ENCODE measurements at regions not wholly inside any gene's neighbourhood (a gene's known extent, or its start where the extent isn't known, plus 50 kb on each side); places are given as distances from the start of the nearest gene placed in this dataset.
"Not testable (repeated sequence)": the region's sequence is repeated elsewhere in the genome, so short reads cannot be mapped to it uniquely, and the experiment has no call there.

DNA sequence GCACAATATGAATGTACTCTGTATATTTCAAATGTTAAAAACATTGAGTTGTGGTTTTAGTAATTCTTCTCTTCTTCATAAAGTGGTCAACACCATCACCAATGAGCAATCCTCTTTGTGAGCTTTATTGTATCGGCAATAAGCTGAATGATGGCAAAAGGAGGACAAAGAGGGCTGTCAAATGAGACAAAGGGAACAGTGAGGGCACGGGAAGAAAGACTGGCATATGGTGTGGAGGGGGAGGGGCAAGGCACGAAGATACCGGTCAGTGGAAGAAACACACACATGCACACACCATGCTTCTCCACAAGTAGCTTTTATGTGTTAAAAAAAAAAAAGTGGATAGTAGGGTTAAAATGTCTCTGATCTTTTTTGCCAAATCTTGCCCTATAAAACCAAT lies 506.8 kb upstream of the CITED2 start:
- no peak for DNase-seq

DNA sequence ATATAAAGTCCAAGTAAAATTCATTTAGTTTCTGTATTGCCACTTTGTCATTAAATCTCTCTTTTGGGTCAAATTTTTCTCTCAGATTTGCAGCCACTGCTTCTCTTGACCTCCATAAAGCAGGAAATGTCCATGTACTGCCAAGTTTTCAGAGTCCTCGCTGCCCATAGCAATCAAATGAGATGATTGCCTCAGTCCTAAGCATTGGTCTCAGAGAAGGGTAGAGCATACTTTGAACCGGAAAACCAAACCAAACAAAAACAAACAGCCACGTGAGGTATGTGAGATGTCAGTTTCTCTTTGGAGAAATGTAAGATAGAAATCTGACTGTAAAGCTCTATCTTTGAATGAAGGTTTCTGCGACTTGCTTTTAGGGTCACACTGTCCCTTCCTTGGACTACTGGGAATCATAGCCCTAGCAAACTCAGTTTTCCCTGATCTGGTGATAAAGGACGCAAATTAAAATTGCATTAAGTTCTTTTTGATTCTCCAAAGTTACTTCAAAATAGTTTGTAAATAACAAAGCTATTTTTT lies 505.4 kb upstream of the CITED2 start:
- no peak for DNase-seq

DNA sequence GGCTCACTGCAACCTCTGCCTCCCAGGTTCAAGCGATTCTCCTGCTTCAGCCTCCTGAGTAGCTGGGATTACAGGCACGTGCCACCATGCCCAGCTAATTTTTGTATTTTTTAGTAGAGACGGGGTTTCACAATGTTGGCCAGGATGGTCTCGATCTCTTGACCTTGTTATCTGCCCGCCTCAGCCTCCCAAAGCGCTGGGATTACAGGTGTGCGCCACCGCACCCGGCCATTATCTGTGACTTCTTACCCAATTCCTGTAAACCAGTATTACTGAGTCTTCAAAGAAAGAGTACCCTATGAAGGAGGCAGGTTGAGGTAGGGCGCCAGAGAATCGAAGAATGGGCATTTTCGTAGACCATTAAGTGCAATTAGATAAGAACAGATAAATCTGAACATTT lies 504.8 kb upstream of the CITED2 start:
- not testable (repeated sequence) for DNase-seq

DNA sequence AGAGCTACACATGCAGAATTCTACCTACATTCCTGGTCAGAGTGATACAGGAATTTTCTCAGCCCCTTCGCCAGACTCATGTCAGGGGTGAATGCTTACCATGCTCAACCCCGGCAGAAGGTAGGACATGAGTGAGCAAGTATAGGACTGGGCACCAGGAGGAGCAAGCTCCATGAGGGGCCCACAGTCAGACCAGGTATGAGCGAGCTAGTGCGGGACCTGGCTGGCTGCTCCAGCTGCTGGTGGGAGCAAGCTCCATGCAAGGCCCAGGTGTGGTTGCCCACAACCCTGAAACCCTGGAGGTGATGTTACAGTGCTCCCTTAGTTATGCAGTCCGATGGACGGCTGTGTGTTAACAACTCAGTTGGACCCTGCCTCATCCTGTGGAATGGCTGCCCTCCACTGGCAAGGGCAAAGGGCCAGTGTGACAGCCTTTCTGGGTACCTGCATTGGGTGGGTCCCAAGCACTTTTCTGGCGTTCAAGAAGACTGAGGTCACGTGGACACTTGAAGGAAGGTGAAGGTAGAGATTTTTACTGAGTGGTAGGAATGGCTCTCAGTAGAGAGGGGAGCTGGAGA lies 503.5 kb upstream of the CITED2 start:
- DNase-seq, result no peak

DNA sequence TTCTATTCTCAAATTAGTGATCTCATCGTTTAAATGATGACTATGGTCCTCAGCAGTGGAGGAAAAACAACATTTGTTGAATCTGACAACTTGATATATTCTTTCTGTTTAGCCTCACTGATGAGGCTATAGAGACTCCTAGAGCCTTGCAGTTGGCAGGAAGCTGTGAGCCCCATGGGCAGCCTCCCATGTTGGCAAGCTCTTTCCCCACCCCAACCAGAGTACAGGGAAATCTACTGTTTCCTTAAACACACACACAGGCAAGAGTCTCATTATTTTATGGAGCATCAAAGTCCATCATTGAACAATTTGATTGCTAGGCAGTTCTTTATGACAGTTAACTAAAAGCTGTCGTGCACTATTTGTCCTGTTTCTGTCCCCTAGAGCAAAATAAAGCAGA lies 498.2 kb upstream of the CITED2 start:
- no peak for DNase-seq

DNA sequence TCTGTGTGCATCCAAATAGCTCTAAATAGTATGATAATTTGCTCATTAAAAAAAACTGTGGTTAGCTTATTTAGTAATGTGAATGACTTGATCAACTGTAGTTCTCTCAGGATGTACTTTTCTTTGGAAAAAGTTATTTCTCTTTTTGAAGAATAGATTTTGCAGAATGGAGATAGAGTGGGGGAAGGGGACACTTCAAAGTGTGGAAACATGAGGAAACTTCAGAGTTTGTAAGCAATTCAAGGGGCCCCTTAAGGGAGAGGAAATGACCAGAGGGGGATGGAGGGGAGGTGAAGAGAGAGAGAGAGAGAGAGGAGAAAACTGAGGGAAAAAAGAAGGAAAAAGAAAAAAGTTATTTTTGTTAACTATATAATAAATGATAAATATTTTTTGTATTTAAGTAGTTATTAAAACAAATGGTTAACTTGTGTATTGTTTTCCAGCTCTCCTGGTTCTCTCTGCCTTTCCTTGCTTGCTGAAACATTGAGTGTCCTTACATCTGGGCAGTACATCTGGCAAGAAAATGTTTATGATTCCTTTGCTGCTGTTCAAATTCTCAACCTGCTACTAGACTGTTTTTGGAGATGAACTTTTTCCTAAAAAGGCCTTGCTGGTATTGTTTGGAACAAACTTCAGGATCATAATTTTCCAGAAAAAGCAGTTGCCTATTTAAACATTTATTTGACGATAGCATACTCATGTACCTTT lies 497.5 kb upstream of the CITED2 start:
- DNase-seq, result no peak

DNA sequence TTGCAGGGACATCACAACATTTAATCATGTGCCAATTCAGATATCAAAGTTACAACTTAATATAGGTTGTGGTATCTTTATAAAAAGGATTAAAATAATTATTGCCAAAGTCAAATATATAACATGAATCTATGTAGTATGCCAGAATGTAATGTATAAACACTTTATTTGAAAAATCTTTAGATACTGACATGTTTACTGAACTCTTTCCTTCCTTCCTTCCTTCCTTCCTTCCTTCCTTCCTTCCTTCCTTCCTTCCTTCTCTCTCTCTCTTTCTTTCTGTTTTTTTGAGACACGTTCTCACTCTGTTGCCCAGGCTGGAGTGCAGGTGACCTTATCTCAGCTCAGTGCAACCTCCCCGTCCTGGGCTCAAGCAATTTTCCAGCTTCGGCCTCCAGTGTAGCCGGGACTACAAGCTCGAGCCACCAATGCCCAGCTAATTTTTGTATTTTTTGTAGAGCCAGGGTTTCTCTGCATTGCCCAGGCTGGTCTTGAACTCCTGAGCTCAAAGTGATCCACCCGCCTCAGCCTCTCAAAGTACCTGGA lies 496.8 kb upstream of the CITED2 start:
- DNase-seq, result no peak

DNA sequence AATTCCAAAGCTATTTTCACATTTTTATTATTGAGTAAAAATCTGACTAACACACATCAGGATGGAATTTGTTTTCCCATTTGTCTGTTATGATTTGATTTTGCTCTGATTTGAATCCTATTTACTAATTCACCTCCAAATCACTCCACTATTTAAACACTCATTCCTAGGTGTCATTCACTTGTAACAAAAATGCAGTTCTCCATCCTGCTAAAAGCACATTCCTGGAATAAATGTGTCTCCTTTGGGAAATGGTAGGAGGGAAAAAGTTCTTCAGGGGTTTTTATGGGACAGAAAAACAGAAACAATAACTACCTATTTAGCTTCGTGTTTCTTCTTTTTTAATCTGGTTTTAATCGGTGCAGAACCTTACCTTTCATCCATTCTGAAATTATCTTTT lies 494.1 kb upstream of the CITED2 start:
- no peak for DNase-seq

DNA sequence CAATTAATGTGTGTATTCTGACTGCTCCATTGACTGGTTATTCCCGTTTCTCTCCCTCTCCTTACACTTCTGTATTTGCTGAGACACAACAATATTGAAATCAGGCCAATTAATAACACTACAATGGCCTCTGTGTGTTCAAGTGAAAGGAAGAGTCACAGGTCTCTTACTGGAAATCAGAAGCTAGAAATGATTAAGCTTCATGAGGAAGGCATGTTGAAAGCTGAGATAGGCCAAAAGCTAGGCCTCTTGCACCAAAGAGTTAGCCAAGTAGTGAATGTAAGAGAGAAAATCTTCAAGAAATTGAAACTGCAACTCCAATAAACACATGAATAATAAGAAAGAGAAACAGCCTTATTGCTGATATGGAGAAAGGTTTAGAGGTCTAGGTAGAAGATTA lies 489.5 kb upstream of the CITED2 start:
- no peak for DNase-seq

DNA sequence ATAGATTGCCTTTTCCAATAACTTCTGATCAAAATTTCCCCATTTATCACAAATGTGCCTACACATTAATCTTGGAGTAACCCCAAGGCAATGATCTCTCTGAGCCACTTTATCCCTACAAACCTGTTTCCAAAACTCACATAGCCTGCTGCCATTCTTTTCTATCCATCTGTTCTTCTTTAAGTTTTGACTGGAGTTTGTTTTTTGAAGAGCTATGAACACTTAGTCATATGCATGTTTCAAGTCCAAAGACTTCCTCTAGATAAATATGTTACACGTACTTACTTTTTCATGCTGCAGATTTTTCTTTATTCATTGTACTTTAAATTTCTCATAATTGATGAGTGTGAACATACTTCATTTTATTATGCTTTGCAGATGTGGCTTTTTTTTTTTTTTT lies 488.9 kb upstream of the CITED2 start:
- DNase-seq, result no peak

DNA sequence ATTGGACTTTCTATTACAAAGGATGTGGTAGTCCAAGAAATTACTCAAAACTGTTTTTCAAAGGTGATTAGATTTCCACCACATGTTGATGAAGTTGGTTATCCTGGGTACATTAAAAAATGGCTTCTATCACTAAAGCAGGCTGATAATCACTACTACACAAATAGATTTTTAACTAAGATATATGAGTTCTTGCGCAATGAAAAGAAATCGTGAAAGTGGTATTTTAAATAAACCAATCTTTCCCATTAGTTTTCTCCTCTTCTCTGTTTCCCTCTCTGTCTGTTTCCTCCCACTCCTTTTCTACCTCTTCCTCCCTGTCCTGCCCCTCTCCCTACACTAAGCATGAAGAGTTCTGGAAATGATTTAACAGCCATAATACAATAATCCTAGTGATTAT lies 487.9 kb upstream of the CITED2 start:
- no peak for DNase-seq

DNA sequence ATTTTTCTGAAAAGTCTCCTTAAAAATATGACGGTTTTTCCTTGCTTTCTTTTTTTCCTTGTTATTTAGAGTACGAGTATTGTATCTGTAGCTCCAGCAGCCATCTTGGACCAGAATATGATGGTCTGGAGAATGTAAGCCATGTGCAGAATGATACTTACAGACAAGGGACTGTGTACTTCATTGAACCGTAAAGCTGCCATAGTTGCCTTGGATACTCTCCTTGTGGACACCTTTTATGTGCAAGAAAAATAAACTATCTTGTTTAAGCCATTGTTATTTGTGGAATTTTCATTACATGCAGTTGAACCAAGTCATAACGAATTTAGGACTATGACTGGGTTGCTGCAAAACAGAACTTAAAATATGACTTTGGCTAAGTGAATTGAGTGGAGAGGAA lies 485.8 kb upstream of the CITED2 start:
- no peak for DNase-seq

DNA sequence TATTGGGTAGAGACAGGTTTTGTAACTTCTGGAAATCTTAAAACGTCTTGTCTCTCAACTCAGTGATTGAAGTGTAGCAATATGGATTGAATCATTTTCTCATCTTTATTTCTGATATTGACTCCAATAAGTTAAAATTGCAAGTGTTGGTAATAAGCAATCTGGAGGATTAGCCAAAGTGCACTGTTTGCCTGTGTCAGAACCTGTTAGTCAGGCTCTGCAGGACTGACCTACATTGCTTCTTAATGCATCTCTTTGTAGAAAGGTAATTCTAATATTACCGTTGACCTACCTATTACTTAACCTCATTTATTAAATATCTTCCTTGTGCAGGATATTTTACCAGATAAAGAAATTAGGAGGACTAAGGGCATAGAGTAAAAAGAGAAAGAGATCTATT lies 484.0 kb upstream of the CITED2 start:
- no peak for DNase-seq

DNA sequence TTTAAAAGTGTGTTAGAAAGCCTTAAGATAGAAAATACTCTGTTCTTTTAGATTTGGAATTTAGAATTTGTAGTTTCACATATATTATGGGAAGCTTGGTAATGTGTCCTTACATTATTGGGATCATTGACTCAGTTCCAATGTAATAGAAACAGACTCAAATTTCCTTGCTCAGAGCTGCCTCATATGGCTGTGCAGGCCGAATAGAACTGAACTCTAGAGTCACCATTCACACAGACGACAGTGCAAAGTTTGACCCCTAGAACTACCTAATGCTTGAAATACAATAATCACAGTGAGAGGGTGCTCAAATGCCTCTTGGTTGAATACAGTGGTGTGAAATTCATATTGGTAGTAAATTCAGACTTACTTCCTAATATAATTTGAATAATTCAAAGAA lies 482.7 kb upstream of the CITED2 start:
- no peak for DNase-seq

DNA sequence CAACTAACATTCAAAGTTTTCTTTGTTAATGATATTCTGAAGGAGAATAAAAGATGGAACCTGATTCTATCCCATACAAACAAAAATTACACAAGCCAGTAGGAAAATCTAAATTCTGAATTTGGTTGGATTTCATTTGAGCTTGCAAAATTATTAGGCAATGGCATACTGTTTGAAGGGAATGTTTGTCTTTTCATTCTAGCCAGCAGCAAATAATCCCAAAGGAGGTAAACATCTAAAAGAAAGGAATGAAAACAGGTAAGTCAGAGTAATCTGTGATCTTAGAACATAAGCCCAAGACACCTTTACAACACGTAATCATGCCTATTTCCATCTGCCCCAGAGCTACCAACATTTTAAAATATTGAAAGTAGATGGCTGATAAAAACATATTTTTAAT lies 482.1 kb upstream of the CITED2 start:
- no peak for DNase-seq

DNA sequence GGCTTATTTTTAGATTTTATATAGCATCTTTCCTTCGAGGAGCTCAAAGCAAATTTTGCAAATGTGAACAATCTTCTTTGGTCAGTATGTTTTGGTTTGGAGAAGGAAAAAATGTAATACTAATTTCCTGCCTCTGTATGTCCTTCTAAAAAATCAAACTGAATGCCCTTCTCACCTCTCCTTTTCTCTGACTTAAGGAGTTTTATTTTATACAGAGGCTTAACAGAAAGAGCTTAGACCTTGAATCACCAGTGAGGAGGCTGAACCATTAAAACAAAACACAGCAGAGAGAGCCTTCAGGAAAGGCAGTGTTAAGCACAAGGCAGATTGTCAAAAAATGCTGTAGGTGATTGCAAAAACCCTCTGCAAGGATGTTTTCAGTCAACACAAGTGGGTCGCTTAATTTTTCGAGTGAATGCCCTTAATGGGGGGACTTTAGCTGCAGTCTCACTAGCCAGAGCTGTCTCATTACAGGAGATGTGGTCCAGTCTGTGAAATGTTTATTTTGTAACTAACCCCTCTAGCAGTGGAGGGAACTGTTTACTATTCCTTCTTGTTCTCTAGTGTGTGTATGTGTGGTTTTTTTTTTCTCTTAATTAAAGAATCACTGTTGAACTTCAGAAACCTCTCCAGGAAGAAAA lies 481.3 kb upstream of the CITED2 start:
- no peak for DNase-seq

DNA sequence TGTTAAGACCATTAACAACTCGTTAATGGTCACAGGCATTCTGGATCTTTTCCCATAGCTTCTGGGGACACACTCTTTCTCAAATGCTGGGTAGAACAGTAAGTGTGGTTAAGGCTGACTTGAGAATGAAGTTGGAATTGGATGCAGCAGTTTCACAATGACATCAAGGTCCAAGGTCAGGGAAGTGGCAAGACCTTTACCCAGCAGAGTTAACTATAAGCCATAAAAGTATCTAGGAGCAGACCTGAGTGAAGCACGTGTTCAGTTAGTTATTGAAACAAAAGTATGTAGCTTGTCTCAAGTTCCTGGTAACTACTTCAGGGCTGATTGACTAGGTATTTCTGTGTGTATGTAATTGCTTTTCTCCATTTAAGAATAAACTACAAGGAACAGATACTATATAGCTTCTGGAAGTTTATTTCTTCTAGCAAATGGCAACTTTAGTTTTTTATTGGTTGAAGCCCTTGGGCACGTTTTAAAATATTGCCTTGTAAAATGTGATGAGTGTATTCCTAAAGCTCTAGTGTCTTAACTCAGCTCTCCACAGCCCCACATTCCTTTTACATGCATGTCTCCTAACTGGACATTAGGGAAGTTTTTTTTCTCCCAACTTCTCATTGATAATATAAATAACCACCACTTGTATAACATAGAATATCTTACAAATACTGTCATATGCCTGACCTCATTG lies 479.0 kb upstream of the CITED2 start:
- DNase-seq, result no peak

DNA sequence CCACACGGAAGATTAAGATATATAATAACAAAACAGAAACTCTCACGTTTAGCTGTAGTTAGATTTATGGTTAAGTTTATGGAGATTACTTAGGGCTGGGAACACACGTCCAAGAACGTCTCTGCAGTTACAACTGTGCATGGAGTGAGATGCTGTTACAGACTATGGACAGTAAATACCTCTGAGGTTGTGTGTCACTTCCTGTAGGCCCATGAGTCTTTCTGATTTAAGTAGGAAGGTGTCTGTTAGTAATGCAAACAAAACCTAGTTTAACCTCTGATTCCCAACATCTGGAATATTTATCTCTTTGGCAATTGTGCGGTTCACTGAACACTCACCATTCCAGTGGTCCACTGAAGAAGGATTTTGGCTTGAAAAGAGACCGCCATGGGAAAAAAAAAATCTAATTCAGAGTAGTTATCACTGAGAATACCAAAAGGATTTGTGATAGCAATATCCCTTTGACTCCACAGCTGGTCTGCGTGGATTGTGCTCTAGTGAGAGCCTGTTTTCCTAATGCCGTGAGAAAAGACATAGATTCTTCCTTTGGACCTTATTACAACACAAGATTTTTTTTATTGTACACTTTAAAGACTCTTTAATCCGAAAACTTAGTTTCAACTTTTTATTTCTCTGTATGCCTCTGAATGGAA lies 478.2 kb upstream of the CITED2 start:
- DNase-seq, result no peak

DNA sequence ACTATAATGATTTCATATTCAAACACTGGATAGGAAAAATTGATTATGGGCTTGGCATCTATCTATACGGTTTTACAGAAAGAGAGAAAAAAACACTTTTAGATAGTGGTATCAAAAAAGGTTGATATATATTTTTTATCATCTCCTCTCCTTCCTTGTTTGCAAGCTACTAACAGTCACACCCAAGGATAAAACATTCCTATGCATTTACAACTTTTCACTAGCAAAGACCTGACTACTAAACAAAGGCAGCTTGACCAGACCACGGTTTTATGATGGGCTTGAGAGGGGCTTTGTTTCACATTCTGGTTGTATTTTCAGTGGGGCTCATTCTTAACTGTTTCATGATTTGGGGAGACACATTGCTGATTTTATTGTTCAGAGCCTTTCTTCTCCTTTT lies 477.6 kb upstream of the CITED2 start:
- DNase-seq, result no peak

DNA sequence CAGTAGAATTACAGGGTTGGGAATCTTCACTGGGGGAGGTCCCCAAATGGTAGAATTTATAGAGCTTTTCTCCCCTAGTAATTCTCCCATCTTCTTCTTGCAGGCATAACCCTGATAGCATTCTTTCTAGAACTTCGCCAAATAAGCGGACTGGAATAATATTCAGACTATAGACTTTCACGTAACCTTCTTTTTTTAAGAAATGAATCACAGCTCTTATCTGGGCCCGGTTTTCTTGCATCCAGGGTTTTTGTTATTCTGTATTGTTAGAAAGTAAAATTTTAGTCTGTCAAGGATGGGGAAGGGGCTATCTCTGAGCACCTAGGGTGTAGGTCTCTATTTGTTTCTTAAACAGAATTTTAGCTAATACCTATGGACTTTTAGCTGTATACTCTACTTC lies 476.8 kb upstream of the CITED2 start:
- no peak for DNase-seq

DNA sequence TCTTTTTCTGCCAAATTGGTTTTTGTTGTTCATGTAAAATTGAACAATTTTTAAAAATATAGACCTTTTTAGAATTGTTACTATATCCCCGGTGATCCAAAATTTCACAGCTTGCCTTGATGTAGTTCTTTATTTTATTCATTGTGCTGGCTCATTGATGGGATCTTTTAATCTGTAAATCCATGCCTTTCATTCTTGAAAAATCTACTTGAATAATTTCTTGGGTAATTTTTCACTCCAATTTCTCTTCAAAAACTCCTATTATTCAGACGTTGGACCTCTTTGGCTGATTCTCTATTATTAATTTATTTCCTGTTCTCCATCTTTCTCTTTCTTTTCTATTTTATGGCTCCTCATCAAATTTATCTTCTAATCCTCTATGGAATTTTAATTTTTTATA lies 476.1 kb upstream of the CITED2 start:
- no peak for DNase-seq

DNA sequence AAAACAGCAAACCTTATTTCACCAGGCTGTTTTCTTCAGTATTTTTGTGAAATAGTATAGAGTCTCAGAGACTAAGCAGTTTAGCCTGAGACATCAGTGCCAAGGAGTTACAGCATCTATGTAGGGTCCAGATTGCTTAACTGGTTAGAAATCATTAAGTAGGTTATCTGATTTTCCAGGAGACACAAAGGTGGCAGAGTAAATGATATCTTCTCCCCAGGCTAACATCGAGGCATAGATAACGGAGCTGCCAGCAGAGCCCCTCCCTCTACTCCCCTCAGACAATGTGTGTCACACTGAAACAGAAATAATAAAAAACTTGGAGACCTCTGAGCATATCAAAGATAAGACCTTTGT lies 473.0 kb upstream of the CITED2 start:
- no peak for DNase-seq

Measured in NCI-H1436 treated with DMSO at 0.1 percent for 48 hours (cell line).